8988T (cell line): ENCODE measurements at regions not wholly inside any gene's neighbourhood (a gene's known extent, or its start where the extent isn't known, plus 50 kb on each side); places are given as distances from the start of the nearest gene placed in this dataset.
"Not testable (repeated sequence)": the region's sequence is repeated elsewhere in the genome, so short reads cannot be mapped to it uniquely, and the experiment has no call there.

Experiments
- DNase-seq: peaks from one replicate; pipeline ENCODE4 v3.0.0; 2011

DNA sequence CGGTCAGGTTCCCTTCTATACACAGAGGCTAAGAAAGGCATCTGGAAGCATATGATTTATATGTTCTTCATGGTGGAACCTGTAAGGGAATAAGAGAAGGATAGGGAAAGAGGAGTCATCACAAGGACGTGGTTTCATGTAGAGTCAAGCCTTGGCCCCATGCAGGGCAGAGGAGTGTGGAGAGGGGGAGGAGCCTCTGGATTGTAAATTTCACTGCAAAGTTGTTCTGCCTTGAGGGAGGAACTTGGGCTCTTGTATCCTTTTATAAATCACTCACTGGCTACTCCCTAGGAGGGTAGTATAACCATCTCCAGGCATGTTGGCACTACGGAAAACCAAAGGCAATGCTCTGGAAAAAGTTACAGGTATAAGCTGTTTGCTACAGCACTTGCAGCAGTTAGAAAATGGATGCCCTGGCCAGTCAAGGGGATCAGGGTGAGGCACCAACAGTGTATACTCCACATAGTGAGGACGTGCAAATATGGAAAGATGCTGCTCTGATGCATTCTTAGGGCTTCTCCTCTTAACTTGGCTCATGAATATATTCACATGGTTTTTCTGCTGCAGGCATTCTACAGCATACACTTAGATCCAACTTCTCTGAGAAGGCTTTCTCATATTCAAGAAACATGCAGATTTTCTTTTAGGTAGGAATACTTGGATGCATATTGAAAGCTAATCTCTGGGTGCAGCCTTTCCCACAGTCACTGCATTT, 60.3 kb upstream of the ZNF81 start:
- no peak for DNase-seq

DNA sequence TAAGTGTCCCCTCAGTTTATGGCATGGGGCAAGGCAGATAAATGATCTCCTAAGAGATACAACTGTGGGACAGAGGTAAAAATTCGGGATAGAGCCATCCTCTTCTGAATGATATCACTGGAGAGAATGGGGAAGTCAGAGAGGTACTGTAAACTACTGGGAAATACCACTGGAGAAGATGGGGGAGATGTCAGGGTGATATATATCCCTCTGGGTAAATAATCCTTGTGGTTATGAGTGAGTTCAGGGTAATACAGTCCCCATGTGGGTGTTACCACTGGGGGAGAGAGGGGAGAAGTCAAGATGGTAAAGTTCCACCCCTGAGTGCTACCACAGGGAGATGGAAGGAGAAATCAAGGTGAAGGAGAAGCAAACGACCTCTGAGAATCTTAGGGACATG, 63.9 kb upstream of the ZNF81 start:
- no peak for DNase-seq

DNA sequence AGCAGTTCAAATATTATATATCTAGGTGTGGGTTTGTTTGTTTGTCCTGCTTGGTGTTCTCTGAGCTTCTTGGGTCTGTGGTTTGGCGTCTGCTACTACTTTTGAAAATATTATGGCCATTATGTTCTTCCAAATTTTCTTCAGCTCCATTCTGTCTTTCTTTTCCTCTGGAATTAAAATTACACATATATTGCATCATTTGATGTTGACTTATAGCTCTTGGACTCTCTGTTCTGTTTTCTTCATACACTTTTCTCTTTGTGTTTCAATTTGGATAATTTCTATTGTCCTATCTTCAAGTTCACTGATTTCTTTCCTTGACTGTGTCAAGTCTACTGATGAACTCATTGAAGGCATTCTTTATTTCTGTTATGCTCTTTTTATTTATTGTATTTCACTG, 65.2 kb upstream of the ZNF81 start:
- DNase-seq, result no peak

DNA sequence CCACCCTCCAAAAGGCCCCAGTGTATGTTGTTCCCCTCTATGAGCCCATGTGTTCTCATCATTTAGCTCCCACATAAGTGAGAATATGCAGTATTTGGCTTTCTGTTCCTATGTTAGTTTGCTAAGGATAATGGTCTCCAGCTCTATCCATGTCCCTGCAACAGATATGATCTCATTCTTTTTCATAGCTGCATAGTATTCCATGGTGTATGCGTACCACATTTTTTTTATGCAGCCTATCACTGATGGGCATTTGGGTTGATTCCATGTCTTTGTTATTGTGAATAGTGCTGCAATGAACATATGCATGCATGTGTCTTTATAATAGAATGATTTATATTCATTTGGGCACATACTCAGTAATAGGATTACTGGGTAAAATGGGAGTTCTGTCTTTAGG, 73.9 kb upstream of the ZNF81 start:
- DNase-seq, result not testable (repeated sequence)

DNA sequence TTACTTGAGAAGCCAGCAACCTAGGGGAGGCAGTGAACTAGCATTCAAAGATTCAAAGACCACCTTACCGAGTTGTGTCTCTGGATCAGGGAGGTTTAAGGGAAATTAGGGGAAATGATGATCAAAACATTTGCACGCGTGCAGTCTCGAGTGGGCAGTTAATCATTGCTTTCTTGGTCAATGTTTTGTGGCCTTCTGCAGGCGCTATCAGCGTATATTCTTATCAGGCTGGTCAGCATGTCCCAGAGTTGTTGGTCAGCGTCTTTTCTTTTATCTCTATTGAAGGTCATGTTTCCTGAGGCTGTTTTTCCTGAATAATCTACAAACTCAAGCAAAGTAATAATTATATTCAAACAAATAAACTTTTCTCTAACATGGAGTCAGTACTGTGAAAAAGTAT, 84.0 kb upstream of the ZNF81 start:
- DNase-seq, result no peak

DNA sequence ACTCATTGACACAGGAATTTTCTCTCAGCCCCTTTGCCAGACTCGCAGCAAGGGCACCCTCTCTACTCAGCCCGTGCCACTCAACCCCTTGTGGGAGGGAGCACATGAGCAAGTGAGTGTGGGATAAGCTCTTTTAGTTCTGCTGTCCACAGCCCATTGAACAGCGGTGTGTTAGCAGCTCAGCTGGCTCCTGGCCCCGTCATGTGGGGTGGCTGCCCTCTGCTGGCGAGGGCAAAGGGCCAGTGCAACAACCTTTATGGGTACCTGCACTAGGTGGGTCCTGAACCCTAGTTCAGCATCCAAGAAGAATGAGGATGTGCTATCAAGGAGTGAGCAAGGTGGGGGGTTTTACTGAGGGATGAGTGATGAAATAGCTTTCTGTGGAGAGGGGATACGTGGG, 85.0 kb upstream of the ZNF81 start:
- peak; percentile 14 for DNase-seq

DNA sequence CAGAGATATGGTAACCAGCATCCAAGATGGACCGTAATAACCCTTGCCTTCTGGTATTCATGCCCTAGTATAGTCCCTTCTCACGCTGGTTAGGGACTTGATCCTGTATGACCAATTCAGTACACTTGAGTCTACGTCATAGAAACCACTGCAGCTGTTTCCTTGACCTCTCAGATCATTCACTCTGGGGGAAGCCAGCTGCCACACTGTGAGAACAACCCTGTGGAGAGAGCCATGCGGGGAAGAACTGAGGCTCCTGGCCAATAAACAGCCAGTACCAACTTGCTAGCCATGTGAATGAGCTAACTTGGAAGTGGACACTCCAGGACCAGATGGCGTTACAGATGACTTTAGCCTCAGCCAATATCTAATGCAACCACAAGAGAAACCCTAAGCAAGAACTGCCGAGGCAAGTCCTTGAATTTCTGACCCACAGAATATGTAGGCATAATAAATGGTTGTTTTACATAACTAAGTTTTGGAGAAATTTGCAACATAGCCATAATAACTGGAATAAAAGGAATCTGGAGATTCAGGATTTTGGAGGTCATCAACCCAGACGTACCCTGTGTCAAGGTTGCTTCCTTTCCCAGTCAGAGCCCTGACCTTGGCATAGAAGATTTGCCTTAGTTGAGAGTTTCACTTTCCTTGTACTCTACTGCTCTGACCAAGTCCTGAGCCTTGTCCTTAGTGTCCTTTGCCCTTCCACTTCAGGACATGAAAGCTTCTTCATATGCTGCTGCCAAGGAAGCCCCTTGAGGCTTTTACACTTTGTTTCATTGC, 87.3 kb upstream of the ZNF81 start:
- no peak for DNase-seq

DNA sequence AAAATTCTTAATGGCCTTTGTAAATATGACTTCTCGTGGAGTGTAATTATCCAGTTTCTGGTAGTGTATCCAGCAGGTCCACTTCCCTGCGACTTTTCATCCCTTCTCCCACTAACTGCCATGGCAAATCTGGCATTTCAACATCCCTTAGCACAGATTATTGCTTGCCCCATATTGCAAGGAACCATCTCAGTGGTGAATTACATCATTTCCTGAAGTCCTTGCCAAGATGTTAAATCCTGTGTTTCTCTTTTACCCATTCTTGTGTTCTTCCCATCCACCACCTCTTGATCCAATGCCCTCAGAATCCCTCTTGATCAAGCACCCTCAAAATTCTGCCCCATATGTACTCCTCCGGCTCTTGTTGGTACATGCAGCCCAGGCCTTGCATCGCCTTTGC, 88.1 kb upstream of the ZNF81 start:
- no peak for DNase-seq

DNA sequence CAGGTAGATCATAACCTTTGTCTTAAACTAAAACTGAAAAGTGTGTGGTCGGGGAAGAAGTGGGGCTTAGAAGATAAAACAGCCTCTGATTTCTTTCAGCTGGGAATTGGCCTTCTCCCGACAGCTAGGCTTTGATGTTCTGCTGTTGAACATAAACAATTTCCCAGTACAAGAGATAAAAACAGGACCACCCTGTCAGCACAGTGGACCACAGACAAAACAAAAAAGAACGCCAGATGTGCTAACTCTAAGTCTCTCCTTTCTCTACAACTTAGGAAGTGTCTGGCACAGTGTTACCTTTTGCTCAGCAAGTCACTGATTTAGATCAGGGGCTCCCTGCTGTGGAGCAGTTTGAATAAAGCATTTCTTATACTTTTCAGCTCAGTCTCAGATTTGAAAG, 87.5 kb upstream of the UXT start:
- DNase-seq, result no peak

DNA sequence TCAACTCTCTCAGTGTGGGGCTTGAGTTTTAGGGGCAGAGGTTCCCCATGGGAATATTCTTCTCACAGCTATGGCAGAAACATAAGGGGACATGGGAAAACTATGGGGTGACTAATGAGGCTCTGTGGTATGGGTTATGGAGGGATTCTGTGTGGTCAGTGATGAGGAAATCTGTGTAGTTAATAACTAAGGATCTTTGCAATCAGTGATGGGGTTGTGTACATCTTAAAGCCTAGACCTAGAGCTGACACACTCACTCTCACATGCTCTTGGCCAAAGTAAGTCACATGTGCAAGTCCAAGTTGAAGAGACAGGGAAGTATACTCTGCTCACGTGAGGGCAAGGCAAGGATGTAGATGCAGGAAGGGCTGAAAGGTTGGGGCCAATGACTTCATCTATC, 86.4 kb upstream of the UXT start:
- no peak for DNase-seq

DNA sequence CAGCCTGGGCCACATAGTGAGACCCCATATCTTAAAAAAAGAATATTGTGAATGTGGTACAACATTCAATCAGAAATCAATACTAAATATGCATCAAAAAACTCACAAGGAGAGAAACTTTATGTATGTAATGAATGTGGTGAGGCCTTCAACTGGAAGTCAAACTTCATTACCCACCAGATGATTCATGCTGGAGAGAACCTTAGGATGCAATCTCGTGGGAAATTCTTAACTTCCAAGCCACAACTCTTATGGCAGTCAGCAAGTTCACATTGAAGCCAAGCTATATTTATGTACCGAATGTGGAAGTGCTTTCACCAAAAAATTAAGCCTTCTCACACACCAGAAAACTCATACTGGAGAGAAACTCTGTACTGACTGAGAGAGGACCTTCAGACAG, 84.5 kb upstream of the UXT start:
- no peak for DNase-seq

DNA sequence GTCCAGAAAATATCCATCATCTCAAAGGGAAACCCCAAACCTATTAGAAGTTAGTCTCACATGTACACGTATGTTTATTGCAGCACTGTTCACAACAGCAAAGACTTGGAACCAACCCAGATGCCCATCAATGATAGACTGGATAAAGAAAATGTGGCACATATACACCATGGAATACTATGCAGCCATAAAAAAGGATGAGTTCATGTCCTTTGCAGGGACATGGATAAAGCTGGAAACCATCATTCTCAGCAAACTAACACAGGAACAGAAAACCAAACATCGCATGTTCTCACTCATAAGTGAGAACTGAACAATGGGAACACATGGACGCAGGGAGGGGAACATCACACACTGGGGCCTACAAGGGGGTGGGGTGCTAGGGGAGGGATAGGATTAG, 79.9 kb upstream of the UXT start:
- not testable (repeated sequence) for DNase-seq

DNA sequence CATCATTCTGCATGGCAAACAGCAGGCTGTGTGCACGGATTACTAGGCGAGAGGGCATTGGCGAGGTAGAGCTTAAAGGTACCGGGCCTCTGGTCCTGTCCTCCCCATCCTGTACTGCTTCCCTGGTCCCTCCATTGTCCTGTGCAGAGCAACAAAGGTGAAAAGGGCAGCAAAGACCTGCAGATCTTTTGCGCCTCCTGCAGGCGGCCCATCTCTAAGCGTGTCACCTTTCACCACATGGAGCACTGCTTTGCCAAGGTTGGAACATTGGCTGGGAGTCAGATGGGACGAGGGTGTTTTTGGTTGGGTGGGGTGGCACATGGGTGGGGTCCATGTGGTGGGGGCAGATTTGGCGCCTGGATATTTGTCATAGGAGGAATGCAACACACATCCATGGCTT, 64.7 kb upstream of the UXT start:
- DNase-seq, result no peak

DNA sequence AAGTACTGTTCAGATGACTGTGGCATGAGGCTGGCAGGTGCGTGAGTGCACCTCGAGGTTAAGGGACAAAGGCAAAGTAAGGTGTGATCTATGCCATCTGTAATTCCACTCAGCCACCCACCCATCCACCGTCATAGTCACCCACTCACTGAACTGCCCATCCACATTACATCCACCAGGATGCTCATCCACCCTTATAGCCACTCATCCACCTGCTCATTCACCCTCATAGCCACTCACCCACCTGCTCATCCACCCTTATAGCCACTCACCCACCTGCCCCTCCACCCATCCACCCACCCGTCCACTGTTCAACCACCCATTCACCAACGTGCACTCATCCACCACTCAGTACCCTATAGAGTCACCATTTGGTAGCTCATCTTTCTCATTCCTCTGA, 64.1 kb upstream of the UXT start:
- DNase-seq, result no peak

DNA sequence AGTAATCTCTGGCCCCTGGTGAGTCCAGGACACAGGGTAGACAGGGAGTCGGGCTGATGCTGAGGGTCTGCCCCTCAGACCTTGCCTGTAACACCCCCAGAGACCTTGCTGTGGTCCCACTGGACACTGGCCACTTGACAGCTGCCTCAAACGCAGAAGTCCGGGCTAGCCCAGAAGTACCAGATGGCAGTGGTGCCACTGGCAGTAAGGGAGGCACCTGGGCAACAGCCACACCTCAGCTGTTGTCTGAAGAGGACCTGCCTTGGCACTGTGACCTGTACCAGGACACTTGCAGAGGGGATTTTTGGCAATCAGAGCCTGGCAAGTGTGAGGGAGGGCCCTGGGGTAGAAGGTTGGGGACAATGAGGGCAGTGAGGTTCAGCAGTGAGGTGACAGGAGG, 63.3 kb upstream of the UXT start:
- no peak for DNase-seq

DNA sequence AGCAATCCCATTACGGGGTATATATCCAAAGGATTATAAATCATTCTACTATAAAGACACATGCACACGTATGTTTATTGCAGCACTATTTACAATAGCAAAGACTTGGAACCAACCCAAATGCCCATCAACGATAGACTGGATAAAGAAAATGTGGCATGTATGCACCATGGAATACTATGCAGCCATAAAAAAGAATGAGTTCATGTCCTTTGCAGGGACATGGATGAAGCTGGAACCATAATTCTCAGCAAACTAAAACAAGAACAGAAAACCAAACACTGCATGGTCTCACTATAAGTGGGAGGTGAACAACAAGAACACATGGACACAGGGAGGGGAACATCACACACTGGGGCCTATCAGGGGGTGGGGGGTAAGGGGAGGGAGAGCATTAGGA, 56.1 kb upstream of the UXT start:
- DNase-seq, result not testable (repeated sequence)

DNA sequence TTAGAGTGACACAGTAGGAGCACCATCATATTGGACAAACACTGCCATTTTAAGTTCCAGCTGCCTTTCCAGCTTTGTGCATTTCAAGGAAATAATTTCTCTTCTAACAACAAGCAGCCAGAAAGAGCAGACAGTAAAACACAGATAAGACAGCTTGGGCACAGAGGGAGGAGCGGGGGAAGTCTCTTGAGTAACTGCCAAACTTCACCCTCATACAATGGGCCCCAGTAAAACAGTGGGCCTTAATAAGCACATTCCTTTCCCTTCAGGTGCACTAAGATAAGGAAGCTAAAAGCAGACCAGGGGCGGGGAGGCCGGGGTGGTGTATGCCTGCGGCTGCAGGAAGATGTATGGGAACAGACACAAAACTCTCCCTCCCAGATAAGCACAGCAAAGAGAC, 53.7 kb upstream of the UXT start:
- DNase-seq, result not testable (repeated sequence)

DNA sequence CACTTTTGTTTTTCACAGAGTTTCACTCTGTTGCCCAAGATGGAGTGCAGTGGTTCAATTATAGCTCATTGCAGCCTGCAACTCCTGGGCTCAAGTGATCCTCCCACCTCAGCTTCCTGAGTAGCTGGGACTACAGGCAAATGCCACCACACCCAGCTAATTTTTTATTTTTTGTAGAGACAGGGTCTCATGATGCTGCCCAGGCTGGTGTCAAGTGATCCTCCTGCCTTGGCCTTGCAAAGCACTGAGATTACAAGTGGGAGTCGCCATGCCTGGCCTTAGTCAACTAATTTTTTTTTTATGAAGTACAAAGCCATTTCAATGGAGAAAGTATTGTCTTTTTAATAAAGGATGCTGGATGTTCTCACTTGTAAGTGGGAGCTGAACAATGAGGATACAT, 51.3 kb upstream of the UXT start:
- no peak for DNase-seq
